A549 (cell line): ENCODE measurements at regions not wholly inside any gene's neighbourhood (a gene's known extent, or its start where the extent isn't known, plus 50 kb on each side); places are given as distances from the start of the nearest gene placed in this dataset.

Experiments
- CTCF ChIP-seq: fragments of >200 bp; sonication (Bioruptor Twin); formaldehyde crosslinking; IDR thresholded peaks from 3 replicates; pipeline ENCODE4 v1.5.1; 2016
- JUN ChIP-seq, 2 experiments: fragments of >200 bp; sonication (Bioruptor Twin); formaldehyde crosslinking; IDR thresholded peaks; 2 replicates in 1 of 2; 3 replicates in 1 of 2; pipeline ENCODE4 v1.6.1; 2016 to 2017
- NFE2L2 ChIP-seq: fragments of 150-350 bp; conservative IDR thresholded peaks from 2 replicates; pipeline ENCODE4 v1.6.1; 2014; ENCODE audit warnings: low read length
- POLR2A ChIP-seq: IDR thresholded peaks from 2 replicates; pipeline ENCODE4 v1.6.1; 2012; ENCODE audit warnings: mild to moderate bottlenecking, low read length

GRCh38 chr11:88410656-88411055, 73.1 kb upstream of the CTSC start:
- TF ChIP-seq CTCF: no peak
- TF ChIP-seq POLR2A: no peak
- no peak for TF ChIP-seq NFE2L2
- no peak for TF ChIP-seq JUN (IDR thresholded peaks at IDR 0.05)
